ENCODE measurements at regions not wholly inside any gene's neighbourhood (a gene's known extent, or its start where the extent isn't known, plus 50 kb on each side); places are given as distances from the start of the nearest gene placed in this dataset.

GRCh38 chr3:71926616-71927015 is 141.7 kb upstream of the PROK2 start:
- TF ChIP-seq, protein P1, sequence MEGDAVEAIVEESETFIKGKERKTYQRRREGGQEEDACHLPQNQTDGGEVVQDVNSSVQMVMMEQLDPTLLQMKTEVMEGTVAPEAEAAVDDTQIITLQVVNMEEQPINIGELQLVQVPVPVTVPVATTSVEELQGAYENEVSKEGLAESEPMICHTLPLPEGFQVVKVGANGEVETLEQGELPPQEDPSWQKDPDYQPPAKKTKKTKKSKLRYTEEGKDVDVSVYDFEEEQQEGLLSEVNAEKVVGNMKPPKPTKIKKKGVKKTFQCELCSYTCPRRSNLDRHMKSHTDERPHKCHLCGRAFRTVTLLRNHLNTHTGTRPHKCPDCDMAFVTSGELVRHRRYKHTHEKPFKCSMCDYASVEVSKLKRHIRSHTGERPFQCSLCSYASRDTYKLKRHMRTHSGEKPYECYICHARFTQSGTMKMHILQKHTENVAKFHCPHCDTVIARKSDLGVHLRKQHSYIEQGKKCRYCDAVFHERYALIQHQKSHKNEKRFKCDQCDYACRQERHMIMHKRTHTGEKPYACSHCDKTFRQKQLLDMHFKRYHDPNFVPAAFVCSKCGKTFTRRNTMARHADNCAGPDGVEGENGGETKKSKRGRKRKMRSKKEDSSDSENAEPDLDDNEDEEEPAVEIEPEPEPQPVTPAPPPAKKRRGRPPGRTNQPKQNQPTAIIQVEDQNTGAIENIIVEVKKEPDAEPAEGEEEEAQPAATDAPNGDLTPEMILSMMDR (IDR thresholded peaks at IDR 0.05), result no peak
- TF ChIP-seq POLR2A (IDR thresholded peaks at IDR 0.05), result no peak

Measured in right lobe of liver (tissue), 4 donors.